HG03571 (cell line): ENCODE measurements at regions not wholly inside any gene's neighbourhood (a gene's known extent, or its start where the extent isn't known, plus 50 kb on each side); places are given as distances from the start of the nearest gene placed in this dataset.

Experiments
- ATAC-seq: cut with Tn5 transposase; IDR thresholded peaks from one replicate; pipeline ENCODE4 v1.9.1; 2021; ENCODE audit not compliant: unreplicated experiment

- no peak for ATAC-seq
These were observed 64.0 kb upstream of the GPRIN3 start for GRCh38 chr4:89371614-89372013.

DNA sequence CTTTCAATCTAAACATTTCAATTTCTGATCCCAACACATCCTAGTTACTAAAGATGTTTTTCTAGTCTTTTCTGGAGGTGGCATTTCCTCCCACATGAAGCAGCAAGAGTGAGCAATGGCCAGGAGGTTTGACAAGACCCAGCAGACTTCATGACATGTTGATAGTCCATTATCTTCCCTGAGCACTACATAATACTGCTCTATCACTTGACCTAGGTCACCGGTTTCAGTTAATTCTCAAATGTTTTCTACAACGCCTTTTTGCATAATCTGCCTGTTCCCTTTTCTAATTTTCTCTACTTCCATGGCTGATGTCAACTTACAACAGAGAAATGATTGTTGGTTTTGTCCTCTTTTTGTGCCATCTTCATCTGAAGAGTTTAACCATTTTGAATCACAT is 62.0 kb upstream of the GPRIN3 start:
- no peak for ATAC-seq

GRCh38 chr4:89368861-89369260 is 61.3 kb upstream of the GPRIN3 start:
- no peak for ATAC-seq

GRCh38 chr4:89365776-89366175 is 58.2 kb upstream of the GPRIN3 start:
- no peak for ATAC-seq

DNA sequence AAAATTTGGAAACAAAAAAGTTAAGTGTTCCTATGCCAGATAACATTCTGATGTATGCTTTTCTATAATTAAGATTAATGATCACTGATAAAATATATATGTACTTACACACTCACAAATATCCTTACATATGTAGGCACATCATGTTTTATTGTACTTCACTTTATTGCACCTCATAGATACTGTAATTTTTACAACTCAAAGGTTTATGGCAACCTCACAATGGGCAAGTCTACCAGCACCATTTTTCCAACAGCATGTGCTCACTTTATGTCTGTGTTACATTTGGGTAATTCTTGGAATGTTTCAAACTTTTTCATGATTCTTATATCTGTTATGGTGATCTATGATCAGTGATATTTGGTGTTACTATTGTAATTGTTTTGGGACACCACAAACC is 57.8 kb upstream of the GPRIN3 start:
- no peak for ATAC-seq

DNA sequence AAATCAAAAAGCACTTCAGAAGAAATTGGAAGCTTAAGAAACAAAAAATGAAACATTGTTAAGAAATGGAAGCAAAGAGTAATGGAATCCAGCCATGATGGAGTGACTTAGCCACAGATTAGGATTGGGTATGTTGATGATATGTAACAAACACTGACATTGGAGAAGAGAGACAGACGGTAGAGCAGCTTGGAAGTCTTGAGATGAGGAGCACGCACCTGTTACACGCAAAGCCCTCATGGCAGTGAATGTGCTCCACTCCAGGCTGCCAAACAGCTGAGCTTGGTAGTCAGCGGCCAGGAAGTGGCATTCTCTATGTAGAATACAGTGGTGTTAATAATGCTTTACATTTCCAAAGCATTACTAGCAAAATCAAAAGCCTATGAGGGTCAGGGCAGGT is 56.9 kb upstream of the GPRIN3 start:
- no peak for ATAC-seq

- no peak for ATAC-seq
These were observed 56.2 kb upstream of the GPRIN3 start for GRCh38 chr4:89363786-89364185.

- no peak for ATAC-seq
These were observed 51.5 kb upstream of the GPRIN3 start for GRCh38 chr4:89358935-89359638.

GRCh38 chr4:89357787-89358186 is 50.2 kb upstream of the GPRIN3 start:
- no peak for ATAC-seq
